GM23338 (cell line): ENCODE measurements at regions not wholly inside any gene's neighbourhood (a gene's known extent, or its start where the extent isn't known, plus 50 kb on each side); places are given as distances from the start of the nearest gene placed in this dataset.

Experiments used
- EZH2 ChIP-seq: fragments of 200-600 bp; sonication (generic); IDR thresholded peaks from one replicate; pipeline ENCODE4 v1.8.0; 2017; ENCODE audit warnings: antibody characterized with exemption, mild to moderate bottlenecking, low read depth; ENCODE audit not compliant: unreplicated experiment
- POLR2AphosphoS5 ChIP-seq: IDR thresholded peaks from 2 replicates; pipeline ENCODE4 v1.6.1; 2016; ENCODE audit warnings: antibody characterized with exemption, low read depth
- ZNF331 ChIP-seq: fragments of 250-450 bp; sonication (Bioruptor Pico); IDR thresholded peaks from 2 replicates; pipeline ENCODE4 v1.5.0; 2020; ENCODE audit warnings: low read depth, mild to moderate bottlenecking, moderate library complexity
- TF ChIP-seq, protein P1 (sequence below), 2 experiments: fragments of 200-600 bp in 1 of 2; sonication (generic) in 1 of 2; conservative IDR thresholded peaks; 2 replicates each; pipeline versions ENCODE4 v1.5.1 to v1.6.1; 2016 to 2017; ENCODE audit warnings: antibody characterized with exemption in 2 of 2, low read depth in 2 of 2, mild to moderate bottlenecking in 2 of 2, moderate library complexity in 1 of 2
- TF ChIP-seq, protein P2 (sequence below): IDR thresholded peaks from one replicate; pipeline ENCODE4 v1.6.1; 2018; ENCODE audit warnings: antibody characterized with exemption; ENCODE audit not compliant: unreplicated experiment

DNA sequence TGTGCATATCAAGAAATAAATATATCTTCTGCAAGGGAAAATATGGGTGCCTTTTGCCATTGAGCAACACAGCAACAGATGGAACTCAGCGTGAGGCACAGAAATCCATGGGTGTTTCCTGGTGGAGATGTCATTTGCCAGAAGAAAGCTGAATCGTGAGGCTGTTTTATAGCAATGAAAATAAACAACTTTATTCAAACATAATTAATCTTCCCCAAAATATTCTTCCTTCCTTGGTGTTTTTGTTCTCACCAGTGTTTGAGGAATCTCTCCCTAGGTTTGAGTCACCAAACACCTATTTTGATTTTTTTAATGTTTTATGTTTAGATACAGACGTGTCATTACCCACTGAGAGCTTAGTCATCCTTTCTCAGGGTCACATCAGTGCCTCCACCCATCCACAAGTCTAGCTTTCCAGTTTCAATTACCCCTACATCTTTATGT, 65.8 kb upstream of the PAPPA start:
- TF ChIP-seq, protein P1, sequence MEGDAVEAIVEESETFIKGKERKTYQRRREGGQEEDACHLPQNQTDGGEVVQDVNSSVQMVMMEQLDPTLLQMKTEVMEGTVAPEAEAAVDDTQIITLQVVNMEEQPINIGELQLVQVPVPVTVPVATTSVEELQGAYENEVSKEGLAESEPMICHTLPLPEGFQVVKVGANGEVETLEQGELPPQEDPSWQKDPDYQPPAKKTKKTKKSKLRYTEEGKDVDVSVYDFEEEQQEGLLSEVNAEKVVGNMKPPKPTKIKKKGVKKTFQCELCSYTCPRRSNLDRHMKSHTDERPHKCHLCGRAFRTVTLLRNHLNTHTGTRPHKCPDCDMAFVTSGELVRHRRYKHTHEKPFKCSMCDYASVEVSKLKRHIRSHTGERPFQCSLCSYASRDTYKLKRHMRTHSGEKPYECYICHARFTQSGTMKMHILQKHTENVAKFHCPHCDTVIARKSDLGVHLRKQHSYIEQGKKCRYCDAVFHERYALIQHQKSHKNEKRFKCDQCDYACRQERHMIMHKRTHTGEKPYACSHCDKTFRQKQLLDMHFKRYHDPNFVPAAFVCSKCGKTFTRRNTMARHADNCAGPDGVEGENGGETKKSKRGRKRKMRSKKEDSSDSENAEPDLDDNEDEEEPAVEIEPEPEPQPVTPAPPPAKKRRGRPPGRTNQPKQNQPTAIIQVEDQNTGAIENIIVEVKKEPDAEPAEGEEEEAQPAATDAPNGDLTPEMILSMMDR (conservative IDR thresholded peaks at IDR 0.05; ENCODE audit: low read depth in 2 of 2), result no peak
- TF ChIP-seq POLR2AphosphoS5, result no peak
- TF ChIP-seq ZNF331 (CRISPR knock-in tag), result no peak
- TF ChIP-seq, protein P2, sequence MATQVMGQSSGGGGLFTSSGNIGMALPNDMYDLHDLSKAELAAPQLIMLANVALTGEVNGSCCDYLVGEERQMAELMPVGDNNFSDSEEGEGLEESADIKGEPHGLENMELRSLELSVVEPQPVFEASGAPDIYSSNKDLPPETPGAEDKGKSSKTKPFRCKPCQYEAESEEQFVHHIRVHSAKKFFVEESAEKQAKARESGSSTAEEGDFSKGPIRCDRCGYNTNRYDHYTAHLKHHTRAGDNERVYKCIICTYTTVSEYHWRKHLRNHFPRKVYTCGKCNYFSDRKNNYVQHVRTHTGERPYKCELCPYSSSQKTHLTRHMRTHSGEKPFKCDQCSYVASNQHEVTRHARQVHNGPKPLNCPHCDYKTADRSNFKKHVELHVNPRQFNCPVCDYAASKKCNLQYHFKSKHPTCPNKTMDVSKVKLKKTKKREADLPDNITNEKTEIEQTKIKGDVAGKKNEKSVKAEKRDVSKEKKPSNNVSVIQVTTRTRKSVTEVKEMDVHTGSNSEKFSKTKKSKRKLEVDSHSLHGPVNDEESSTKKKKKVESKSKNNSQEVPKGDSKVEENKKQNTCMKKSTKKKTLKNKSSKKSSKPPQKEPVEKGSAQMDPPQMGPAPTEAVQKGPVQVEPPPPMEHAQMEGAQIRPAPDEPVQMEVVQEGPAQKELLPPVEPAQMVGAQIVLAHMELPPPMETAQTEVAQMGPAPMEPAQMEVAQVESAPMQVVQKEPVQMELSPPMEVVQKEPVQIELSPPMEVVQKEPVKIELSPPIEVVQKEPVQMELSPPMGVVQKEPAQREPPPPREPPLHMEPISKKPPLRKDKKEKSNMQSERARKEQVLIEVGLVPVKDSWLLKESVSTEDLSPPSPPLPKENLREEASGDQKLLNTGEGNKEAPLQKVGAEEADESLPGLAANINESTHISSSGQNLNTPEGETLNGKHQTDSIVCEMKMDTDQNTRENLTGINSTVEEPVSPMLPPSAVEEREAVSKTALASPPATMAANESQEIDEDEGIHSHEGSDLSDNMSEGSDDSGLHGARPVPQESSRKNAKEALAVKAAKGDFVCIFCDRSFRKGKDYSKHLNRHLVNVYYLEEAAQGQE, result no peak
- TF ChIP-seq EZH2, result no peak
